ENCODE measurements at regions not wholly inside any gene's neighbourhood (a gene's known extent, or its start where the extent isn't known, plus 50 kb on each side); places are given as distances from the start of the nearest gene placed in this dataset.

- no peak overlapping the region for H3K27ac ChIP-seq
- H3K4me3 ChIP-seq: no peak overlapping the region
- intact Hi-C loops (cut with DNase I): no loop called here
- WGBS, 2 donors: 0 to 1% methylated on average over 5 of the region's 5 CpGs
- TF ChIP-seq POLR2A (IDR thresholded peaks at IDR 0.05) (no peak), CTCF (IDR thresholded peaks at IDR 0.05) (peak; percentile 48 to 92 (median 73))
- H3K4me1 ChIP-seq: peaks cover 16% of the 10 kb centered on the region
- DNase-seq (peak; percentile 29 to 69 (median 50)), ATAC-seq (peak; percentile 79)
- H3K36me3 ChIP-seq (replicated peaks in 1 of 2; ENCODE audit: insufficient read depth in 1 of 2, low read depth in 2 of 2): no peaks in the 10 kb centered on the region
- H3K9me3 ChIP-seq: no peaks in the 10 kb centered on the region
- H3K27me3 ChIP-seq: no peaks in the 10 kb centered on the region
These were observed 85.5 kb downstream of the CT47B1 start for GRCh38 chrX:120790118-120790517.

- no peaks in the 10 kb centered on the region for H3K9me3 ChIP-seq
- 20 to 39% methylated on average over 2 of the region's 2 CpGs for WGBS, 2 donors
These were observed 94.3 kb downstream of the CT47B1 start for GRCh38 chrX:120781403-120781802.

GRCh38 chrX:120775959-120776358, 99.7 kb downstream of the CT47B1 start:
- no peak for ATAC-seq
- Histone ChIP-seq H3K9me3 (no peaks in the 10 kb centered on the region), H3K36me3 (replicated peaks in 1 of 2; ENCODE audit: insufficient read depth in 1 of 2, low read depth in 2 of 2) (no peaks in the 10 kb centered on the region), H3K27ac (no peak overlapping the region), H3K4me1 (no peaks in the 10 kb centered on the region), H3K27me3 (no peaks in the 10 kb centered on the region), H3K4me3 (no peak overlapping the region)
- DNase-seq: no peak
- intact Hi-C loops (cut with DNase I): no loop called here
- TF ChIP-seq POLR2A (IDR thresholded peaks at IDR 0.05) (no peak), CTCF (IDR thresholded peaks at IDR 0.05) (no peak)
- WGBS, 2 donors: 80 to 81% methylated on average over 3 of the region's 3 CpGs

More at GRCh38 chrX:120781403-120781802, 94.3 kb downstream of the CT47B1 start:
- Histone ChIP-seq H3K4me3 (no peak overlapping the region), H3K36me3 (replicated peaks in 1 of 2; ENCODE audit: insufficient read depth in 1 of 2, low read depth in 2 of 2) (no peaks in the 10 kb centered on the region), H3K27ac (no peak overlapping the region), H3K4me1 (no peaks in the 10 kb centered on the region), H3K27me3 (no peaks in the 10 kb centered on the region)
- ATAC-seq (no peak), DNase-seq (no peak)
- TF ChIP-seq POLR2A (IDR thresholded peaks at IDR 0.05) (no peak), CTCF (IDR thresholded peaks at IDR 0.05) (no peak)
- intact Hi-C loops (cut with DNase I): no loop called here

GRCh38 chrX:120774606-120775005, 101.1 kb downstream of the CT47B1 start:
- no peak overlapping the region for H3K27ac ChIP-seq
- ATAC-seq: no peak
- no peak overlapping the region for H3K4me3 ChIP-seq
- intact Hi-C loops (cut with DNase I): no loop called here
- DNase-seq: no peak
- H3K36me3 ChIP-seq (replicated peaks in 1 of 2; ENCODE audit: insufficient read depth in 1 of 2, low read depth in 2 of 2): no peaks in the 10 kb centered on the region
- no peaks in the 10 kb centered on the region for H3K4me1 ChIP-seq
- no peaks in the 10 kb centered on the region for H3K9me3 ChIP-seq
- TF ChIP-seq CTCF (IDR thresholded peaks at IDR 0.05) (no peak), POLR2A (IDR thresholded peaks at IDR 0.05) (no peak)
- H3K27me3 ChIP-seq: no peaks in the 10 kb centered on the region

GRCh38 chrX:120773801-120774200, 101.9 kb downstream of the CT47B1 start:
- H3K36me3 ChIP-seq (replicated peaks in 1 of 2; ENCODE audit: insufficient read depth in 1 of 2, low read depth in 2 of 2): no peaks in the 10 kb centered on the region
- H3K4me3 ChIP-seq: no peak overlapping the region
- intact Hi-C loops (cut with DNase I): no loop called here
- no peaks in the 10 kb centered on the region for H3K9me3 ChIP-seq
- 33 to 41% methylated on average over 3 to 5 of the region's 5 CpGs for WGBS, 2 donors
- H3K27ac ChIP-seq: no peak overlapping the region
- no peaks in the 10 kb centered on the region for H3K27me3 ChIP-seq
- DNase-seq (no peak), ATAC-seq (no peak)
- TF ChIP-seq CTCF (IDR thresholded peaks at IDR 0.05): no peak
- no peak for TF ChIP-seq POLR2A (IDR thresholded peaks at IDR 0.05)
- H3K4me1 ChIP-seq: no peaks in the 10 kb centered on the region
